Fibroblast of skin of right biceps (primary cell): ENCODE measurements at regions not wholly inside any gene's neighbourhood (a gene's known extent, or its start where the extent isn't known, plus 50 kb on each side); places are given as distances from the start of the nearest gene placed in this dataset.
A peak's percentile ranks its signal among the peaks of the same experiment; 100 is the strongest.
"Not testable (repeated sequence)": the region's sequence is repeated elsewhere in the genome, so short reads cannot be mapped to it uniquely, and the experiment has no call there.

Experiments
- DNase-seq: peaks from one replicate; pipeline ENCODE4 v3.0.0-alpha.2; 2013

DNA sequence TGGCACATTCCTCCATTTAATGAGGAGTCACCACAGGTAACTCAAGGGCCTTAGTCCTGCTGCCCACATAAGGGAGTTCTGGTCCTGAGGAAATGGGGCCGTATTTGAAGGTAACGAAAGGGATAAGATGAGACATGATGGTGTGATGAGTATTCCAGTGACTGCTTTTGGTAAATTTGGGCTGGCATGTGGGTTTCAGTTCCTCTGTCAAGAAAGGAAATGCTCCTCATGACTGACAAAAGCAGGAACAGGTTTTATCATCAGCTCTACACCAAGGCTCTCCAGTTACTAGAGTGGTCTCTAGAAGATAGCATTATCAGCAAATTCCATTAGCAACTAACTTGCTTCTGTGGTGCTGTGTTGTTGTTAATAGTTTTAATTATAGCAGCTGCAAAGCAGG is 161.8 kb upstream of the PTPN20 start:
- not testable (repeated sequence) for DNase-seq

DNA sequence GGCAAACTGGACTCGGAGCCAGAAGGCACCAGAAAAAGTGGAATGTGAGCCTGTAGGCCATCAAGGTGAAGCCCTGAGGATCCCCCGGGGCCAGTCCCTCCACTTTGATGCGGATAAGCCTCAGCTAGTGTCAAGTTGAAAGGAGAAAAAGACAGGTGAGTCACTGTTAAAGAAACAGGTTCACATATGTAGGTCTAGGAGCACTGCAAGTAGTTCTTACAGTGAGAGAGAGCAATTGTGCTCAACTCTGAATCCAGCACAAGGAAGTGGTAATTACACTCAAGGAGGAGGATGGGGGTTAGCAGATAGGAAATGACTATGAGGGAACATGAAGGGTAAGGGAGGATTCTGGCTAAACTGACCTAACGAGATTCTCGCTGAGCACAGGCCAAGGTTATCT is 157.5 kb upstream of the PTPN20 start:
- DNase-seq, result not testable (repeated sequence)

DNA sequence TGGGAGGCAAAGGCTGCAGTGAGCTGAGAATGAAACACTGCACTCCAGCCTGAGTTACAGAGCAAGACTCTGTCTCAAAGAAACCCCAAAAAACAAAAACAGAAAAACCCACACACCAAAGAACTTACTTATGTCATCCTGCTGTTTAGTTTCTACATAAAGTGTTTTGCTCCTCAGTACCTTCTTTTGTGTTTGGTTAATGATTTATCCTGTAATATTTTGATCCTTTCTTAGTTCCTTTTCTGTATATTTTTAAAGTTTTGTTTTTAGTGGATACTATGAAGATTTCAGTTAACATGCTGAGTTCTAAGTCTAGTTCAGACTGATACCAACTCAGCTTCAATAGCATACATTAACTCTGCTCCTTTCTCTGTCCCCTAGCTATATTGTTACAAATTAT is 149.8 kb upstream of the PTPN20 start:
- DNase-seq, result not testable (repeated sequence)

DNA sequence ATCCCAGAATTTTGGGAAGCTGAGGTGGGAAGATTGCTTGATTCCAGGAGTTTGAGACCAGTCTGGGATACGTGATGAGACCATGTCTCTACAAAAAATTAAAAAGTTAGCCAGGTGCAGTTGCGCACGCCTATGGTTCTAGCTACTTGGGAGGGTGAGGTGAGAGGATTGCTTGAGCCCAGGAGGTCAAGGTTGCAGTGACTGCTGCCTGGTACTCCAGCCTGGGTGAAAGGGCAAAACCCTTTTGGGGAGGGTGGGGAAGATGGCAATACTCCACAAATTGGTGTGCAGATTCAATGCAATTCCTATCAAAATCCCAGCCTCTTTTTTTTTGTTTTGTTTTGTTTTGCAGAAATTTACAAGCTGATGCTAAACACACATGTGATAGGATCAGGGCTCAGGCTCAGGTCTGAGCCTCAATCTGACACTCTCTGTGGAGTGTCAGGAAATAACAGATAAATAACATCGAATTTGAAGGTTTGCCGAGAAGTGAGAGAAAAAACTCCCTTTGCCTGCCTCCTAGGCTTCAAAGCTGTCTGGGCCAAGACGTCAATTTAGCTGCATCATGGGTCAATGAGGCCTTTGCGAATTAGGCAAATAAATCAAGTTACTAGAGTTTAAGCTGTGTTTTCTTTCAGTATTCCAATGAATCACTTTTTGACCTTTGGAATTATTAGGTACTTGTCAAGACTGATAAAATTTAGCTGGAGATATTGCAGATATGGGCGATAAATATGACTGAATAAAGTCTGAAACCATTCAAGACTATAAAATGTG is 142.5 kb upstream of the PTPN20 start:
- not testable (repeated sequence) for DNase-seq

DNA sequence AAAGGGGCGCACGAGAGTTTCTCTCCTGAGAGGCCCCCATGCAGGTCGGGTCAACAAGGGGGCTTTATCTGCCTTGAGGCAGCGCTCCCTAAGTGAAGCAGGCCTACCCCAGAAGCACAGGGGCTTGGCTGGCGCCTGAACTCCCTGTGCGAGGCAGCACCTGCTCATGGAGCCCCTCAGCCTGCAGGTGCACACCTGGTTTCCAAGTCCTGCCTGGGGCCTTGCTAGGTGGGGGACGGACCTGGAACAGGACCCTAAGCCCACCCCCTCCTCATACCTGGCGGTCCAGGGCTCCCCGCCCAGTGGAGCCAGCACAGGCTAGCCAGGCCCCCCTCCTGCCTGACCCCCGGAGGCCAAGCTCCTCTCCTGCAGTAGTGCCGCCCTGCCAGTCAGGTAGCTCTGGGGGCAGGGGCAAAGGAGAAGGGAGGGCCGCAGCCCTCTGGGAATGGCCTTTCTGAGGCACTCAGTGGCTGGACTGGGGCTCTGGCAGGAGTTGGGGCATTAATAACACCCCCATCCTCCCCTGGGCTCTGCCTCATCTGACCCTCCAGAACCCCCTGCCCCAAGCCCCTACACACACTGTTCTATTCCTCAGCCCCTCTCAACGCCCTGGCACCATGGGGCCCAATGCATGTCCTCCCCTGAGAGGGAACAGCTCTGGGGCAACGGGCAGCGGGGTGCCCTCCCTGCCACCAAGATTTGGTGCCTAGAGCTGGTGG is 137.9 kb upstream of the PTPN20 start:
- not testable (repeated sequence) for DNase-seq

DNA sequence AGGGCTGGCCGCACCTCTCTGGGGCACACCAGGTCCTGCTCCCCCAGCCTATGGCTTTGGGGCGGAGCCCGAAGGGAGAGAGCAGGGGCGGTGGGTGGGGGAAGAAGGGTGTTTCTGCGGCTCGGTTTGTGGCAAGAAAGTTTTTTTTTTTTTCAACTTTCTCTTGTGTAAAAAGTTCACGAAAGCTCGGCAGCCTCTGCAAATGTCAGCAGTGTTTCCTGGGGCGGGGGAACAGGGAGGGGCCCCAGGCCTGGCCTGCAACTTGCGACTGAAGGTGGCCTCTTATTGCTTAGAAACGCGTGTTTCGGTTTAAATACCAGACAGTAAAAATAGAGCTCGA is 137.4 kb upstream of the PTPN20 start:
- not testable (repeated sequence) for DNase-seq

DNA sequence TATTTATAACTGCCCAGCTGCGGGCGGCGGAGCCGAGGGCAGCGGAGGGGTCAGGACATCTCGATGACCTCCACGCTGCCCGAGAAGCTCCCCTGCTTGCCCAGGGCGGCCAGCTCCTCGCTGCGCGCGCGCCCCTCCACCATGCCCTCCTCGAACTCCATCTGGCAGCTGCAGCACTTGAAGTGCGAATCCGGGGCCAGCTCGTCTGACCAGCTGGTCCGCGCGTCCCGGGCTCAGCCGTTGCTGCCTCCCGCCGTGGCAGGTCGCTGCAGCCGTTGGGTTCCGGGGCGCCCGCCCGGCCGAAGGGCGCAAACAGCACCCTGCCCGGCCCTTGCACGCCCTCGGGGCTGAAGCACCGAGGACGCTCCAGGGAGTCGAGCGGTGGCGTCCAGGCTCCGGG is 136.9 kb upstream of the PTPN20 start:
- DNase-seq, result not testable (repeated sequence)

DNA sequence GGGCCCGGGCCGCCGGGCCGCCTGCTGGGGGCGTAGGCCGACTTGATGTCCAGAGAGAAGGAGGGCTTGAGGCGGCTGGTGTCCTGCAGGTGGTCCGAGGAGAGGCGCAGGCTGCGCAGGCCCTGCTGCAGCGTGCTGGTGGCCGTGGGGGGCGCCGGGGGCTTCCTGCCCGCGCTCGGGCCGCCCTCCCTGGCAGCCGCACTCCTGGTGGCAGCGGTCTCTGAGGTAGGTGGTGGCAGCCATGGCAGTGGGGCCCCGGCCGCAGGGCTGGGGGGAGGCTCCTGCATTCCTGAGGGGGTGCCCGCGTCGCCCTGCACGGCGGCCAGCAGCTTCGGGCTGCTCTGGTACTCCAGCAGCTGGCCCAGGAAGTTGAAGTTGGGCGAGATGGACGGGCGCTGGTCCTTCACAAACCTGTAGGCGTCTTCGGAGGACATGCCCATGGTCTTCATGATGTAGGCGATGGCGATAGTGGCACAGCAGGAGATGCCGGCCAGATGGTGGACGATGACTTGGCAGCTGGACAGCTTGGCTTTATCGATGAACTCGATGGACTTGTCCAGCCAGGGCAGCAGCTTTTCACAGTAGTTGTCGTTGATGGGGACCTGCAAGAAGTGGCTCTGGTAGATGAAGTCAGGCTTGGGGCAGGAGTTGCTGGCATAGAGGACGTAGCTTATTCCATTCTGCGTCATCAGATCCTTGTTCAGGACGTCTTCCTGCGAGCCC is 136.1 kb upstream of the PTPN20 start:
- DNase-seq, result not testable (repeated sequence)

DNA sequence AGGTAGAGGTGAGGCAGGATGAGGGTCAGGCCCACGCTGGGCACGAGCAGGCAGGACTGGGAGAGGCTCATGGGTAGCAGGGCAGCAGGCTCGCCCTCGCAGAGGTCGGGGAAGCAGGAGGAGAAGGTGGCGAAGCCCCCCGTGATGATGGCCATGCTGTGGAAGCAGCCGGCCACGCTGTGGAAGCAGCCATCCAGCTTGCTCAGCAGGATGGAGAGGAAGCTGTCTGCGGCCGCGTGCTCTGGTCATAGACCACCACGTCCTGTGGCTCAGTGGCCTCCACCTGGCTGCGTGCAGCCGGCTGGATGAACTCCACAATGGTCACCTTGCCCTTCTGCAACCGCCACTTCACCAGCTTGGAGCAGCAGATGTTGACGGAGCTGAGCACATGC is 135.6 kb upstream of the PTPN20 start:
- not testable (repeated sequence) for DNase-seq

DNA sequence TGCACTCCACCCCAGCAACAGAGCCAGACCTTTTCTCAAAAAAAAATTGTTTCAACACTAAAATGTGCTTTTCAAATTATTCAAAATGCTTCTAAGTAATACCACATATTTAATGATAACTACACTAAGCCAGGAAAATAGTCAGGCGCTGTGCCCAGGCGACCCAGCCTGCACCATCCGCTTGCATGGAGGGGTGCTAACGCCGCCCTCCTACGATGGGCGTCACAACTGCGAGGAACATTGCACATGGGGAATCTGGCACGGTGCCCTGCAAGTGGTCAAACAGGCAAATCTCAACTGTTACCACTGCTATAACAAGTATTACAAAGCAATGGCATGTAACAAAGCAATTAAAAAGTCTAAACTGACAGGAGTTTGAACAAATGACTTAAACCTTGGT is 131.7 kb upstream of the PTPN20 start:
- peak; percentile 31 for DNase-seq

DNA sequence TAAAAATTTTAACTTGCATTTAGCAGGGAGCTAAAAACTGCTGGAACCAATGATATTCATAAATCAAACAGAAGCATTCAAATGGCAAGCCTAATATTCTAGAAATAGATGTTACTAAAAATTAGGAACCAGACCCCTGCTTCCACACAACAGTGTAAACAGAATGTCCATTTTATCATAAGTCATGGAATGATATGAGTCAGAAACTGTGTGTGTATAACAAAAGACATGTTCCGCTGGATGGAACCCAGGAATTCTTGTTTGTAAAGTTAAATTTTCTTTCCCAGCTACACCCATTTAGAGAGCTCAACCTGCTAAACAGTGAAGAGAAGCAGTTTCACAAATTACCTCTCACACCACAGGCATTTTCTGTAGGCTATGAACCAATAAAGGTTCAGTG is 131.1 kb upstream of the PTPN20 start:
- DNase-seq, result peak; percentile 37

DNA sequence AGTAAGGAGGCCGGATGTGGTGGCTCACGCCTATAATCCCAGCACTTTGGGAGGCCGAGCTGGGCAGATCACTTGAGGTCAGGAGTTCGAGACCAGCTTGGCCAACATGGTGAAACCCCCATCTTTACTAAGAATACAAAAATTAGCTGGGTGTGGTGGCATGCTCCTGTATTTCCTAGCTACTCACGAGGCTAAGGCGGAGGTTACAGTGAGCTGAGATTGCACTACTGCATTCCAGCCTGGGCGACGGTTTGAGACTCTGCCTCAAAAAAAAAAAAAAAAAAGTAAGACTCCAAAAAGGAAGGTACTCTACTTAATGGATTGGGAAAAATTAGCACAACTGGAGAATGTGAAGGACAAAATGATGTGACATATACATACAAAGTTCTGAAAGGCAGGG is 130.2 kb upstream of the PTPN20 start:
- not testable (repeated sequence) for DNase-seq

DNA sequence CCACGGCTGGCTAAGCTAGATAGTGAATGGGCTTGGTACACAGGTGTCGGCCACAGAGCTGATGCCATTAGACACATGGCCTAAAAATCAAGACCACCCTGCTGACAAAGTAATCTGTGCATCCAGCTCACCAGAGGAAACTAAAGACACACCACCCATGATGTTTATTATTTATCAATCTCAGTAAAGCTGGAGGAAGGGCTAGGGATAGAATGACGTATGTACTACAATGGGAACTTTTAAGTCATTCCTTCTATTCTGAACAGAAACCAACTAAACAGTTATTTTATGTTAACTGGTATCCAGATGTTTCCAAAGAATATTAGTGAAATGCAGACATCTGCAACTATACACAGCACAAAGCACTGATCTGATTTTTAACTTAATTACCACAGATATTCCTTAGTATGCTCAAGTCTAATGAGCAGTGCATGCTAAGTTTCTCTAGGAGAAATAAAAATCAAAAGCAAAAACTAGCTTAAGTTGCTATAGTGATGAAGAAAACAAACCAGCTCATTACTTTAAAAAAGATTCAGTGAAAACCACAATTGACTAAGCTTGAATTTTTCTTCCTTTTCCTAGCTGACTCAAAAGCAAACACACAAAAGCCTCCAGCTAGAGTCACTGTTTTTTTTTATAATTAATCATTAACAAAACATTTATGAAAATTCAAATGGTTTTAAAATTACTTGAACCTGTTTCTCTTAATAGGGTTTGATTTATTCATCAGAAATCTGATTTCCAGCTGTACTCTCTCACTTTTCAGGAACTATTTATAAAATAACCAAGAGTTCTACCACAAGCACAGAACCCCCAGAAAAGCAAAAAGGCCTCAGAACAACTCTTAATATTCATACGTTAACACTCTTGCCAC is 129.0 kb upstream of the PTPN20 start:
- DNase-seq, result not testable (repeated sequence)

DNA sequence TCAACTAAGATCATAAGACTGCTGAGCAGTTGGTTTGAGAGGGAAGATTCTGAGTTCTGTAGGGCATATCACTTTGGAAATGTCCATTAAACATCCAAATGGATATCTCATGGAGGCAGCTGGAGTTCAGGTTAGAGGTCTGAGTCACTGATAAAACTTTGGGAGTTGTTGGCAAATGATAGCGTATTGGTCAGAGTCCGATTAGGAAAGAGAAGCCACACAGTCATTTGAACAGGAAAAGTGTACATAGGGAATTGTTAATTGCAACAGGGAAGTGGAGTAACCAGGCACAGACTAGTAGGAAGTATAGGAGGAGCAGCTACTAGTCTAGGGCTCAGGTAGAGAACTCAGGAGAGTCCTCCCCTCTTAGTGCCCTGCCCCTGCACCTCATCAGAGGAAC is 126.6 kb upstream of the PTPN20 start:
- DNase-seq, result not testable (repeated sequence)

DNA sequence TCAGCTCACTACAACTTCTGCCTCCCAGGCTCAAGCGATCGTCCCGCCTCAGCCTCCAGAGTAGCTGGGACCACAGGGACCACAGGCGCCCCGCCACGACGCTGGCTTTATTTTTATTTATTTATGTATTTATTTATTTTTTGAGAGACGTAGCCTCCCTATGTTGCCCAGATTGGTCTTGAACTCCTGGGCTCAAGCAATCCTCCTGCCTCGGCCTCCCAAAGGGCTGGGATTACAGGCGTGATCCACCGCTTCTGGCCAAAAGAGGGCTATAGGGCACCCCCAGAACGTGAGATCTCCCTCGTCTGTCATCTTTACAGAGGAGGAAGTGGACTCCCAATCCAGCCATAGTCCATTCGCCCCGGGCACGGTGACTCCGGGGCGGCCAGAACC is 125.1 kb upstream of the PTPN20 start:
- DNase-seq, result not testable (repeated sequence)

DNA sequence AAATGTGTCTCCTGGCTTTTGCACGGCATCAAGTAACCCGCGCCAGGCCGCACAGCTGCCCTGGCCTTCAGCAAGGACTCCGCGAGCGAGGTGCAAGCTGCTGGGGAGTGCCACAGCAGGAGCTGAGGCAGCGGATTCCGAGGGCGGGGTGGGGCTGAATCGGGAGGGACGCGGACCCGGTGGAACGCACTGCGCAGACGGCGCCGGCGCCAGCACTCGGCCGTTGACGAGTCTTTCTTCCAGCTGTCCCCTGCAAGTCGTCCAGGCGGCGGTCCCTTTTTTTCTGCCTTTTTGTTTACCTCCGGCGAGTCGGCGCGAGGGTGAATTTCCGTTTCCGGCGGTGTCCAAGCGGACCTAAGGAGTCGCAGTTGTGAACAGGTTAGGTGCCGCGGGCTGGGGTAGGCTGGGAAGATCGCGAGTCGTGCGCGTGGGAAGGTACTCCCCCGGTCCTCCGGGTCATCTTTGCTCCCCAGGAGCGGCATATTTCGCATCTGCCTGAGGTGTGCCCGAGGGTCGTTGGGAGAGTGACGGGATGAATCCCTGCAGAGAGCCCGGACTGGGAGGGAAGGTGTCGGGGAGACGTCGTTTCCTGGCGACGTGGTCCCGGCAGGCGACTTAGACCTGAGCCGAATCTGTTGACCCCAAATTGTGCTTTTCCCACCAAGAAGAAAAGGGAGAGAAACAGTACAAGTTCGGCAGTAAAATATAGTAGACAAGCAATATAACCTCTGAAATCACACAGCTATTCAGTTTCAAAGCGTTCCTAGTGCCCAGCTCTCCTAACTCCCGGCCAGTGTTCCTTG is 124.5 kb upstream of the PTPN20 start:
- DNase-seq, result peak; percentile 60

DNA sequence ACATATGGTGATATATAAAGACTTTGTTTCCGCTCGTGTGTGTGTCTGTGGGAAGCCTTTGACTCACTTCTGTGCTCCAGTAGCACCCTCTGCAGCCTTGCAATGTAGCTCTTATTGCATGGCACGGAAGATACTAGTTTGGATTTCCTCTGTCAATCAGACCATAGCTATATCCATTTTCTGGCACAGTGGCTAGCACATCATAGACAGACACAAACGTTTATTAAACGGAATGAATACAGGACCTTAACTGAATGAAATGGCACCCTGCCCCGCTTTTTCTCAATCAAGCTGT is 124.0 kb upstream of the PTPN20 start:
- DNase-seq, result peak; percentile 20

DNA sequence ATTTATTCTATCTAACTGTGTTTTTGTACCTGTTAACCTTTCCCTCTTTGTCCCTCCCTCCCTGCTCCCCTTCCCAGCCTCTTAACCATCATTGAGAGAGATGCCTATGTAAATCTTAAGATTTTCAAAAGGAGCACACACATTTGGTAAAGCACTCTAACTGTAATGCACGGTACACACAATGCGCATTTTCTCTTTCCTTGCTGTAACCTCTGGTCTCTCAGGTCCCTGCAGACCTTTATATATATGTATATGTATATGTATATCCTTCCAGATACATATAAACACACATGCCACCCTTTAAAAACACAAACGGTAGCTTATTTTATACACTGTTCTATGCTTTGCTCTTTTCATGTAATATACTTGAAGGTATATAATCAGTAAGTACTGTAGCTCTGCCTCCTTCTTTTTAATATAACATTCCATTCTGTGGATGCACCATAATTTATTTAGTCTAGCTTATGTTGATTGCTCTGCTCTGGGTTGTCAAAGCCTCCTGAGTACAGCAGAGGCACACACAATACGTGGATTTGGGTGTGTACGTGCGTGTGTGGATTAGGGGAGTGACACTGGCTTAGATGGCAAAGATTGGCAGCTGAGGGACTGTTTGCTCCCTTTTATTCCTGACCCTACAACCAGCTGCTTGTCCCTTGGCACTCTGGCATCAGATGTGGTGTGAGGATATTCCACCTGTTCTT is 118.4 kb upstream of the PTPN20 start:
- not testable (repeated sequence) for DNase-seq

DNA sequence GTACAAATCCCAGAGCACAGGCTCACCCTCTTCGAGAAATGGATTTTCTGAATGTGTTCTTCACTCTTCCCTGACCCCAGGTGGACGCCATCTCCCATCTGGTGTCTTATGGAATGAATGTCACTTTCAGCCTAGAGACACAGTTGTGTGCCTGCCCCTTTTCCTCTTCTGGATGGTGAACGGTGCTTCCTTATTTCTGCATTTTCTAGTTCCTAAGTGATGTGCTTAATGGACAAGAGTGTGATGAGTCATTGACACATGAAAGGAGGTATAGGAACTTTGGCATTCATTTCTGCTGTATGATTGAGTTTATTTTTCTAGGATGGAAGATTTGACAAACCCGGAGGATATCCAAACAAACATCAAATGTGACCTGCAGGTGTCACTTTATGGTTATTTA is 114.9 kb upstream of the PTPN20 start:
- DNase-seq, result not testable (repeated sequence)

DNA sequence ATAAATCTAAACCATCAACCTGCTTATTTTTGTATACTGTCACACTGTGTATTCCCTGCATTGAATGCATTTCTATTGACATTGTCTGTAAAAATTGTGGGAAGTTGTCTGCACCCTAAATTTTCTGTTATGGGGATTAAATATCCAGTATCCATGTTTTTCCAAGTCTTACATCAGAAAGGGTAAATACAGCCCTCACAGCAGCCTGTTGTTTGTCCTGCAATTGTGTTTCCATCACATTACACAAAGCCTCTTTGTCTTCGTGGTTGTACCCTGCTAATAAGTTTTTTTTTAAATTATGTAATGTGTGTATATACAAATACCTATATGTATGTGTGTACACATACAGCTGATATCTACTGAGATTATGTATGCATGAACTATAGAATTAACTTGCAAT is 109.2 kb upstream of the PTPN20 start:
- not testable (repeated sequence) for DNase-seq

DNA sequence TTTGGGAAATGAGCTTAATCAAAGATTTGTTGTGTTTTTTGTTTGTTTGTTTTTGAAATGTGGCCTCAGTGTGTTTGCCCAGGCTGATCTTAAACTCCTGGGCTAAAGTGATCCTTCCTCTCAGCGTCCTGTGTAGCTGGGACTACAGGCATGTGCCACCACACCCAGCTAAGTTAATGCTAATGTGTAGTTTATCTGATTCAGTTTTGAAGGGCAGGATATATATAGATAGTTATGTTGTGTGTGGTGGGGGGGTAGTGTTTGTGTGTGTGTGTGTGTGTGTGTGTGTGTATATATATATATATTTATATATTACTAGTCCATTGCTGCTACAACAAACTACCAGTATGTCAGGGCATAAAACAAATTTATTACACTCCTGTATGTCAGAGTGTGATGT is 108.1 kb upstream of the PTPN20 start:
- not testable (repeated sequence) for DNase-seq
